GM21367 (cell line): ENCODE measurements at regions not wholly inside any gene's neighbourhood (a gene's known extent, or its start where the extent isn't known, plus 50 kb on each side); places are given as distances from the start of the nearest gene placed in this dataset.
A peak's percentile ranks its signal among the peaks of the same experiment; 100 is the strongest.
"Not testable (repeated sequence)": the region's sequence is repeated elsewhere in the genome, so short reads cannot be mapped to it uniquely, and the experiment has no call there.

Experiments used
- ATAC-seq: cut with Tn5 transposase; IDR thresholded peaks from one replicate; pipeline ENCODE4 v1.9.1; 2021; ENCODE audit not compliant: unreplicated experiment

DNA sequence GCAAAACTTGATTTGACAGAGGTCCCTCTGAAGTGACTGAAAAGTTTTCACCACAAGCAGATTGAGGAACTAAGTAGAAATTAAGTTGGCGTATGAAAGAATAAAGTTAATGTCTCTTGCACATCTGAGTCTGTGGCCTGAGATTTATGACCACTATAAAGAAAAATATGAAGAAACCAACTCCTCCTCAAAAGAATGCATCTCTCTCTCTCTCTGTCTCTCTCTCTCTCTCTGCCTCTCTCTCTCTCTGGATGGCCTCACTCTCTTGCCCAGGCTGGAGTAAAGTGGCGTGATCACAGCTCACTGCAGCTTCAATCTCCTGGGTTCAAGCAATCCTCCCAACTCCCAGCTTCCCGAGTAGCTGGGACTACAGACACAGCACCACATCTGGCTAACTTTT lies 55.2 kb downstream of the RPL22L1 start:
- ATAC-seq: no peak

DNA sequence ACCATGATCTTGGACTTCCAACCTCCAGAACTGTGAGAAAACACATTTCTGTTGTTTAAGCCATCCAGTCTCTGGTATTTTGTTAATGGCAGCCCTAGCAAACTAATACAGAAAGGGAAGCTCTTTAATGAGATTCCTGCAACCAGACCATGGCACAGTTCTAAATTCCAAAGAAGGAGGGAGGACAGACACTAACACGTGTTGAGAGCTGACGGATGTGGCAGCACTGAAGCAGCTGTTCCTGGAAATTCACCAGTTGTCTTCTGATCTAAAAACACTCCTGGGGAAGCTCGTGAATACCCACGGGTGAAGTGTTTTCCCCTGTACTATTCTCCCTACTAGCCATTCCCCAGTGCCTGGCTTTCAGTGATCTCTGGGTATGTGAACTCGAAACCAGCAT lies 56.7 kb downstream of the RPL22L1 start:
- no peak for ATAC-seq

DNA sequence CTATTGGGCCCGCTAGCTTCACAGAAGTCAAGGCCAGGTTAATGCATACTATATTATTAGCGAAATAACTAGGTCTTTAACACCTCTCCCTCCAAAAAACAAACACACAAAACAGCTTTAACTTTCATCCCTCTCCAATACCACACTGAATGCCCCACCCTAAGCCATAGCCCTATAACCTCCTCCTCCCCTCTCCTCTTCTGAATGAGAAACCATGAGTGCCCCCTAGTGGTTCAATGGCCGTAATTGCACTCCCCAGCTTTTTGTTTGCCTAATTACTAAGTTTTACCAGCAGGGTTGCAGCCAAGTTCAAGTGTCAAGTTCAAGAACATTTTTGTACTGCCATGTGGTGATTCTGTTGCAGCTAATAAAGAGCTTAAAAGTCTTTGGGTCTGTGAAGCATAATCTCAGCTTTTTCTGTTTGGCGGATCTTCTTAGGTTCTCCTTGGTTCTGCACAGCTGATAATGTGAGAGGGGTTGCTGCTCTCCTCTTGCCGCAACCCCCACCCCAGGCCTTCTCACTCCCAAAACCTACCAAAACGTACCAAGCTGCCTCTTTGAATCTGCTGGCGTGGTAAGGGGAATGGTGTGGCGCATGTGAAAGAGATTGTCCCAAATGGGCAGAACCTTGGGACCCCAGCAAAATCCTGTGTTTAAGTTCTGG lies 57.9 kb downstream of the RPL22L1 start:
- ATAC-seq: peak; percentile 86

DNA sequence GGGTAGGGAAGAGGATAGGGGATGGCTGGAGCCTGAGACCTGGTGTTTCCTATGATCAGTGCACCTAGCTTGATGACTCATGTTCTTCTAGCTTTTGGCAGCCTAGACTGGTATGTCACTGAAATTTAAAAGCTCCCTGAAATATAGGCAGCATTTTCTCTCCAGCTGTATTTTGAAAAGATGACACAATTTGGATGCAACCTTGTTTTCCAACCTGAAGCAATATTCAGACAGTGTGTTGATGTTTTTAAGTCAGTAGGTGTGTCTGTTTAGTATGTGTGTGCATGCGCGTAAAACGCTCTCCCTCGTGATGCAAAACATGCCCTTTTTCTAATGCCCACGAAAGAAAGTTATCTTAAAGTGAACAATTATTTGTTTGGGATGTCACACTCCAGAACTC lies 58.5 kb downstream of the RPL22L1 start:
- no peak for ATAC-seq

DNA sequence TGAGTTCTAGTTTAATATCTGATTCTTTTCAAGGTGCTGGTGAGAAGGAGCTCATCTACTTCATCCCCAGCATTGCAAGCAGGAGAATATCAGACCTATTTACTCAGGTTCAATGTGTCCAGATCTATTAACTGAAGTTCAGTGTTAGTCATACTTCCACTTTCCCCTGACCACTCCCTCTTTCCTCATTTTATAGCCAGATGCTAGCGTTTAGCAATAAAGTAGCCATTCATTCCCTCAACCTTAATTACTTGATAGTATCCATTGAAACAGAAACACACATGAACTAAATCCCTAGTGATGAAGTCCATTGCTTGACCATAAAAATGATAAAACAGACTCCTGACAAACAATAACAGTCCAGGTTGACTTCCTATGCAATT lies 60.0 kb downstream of the RPL22L1 start:
- ATAC-seq: no peak

DNA sequence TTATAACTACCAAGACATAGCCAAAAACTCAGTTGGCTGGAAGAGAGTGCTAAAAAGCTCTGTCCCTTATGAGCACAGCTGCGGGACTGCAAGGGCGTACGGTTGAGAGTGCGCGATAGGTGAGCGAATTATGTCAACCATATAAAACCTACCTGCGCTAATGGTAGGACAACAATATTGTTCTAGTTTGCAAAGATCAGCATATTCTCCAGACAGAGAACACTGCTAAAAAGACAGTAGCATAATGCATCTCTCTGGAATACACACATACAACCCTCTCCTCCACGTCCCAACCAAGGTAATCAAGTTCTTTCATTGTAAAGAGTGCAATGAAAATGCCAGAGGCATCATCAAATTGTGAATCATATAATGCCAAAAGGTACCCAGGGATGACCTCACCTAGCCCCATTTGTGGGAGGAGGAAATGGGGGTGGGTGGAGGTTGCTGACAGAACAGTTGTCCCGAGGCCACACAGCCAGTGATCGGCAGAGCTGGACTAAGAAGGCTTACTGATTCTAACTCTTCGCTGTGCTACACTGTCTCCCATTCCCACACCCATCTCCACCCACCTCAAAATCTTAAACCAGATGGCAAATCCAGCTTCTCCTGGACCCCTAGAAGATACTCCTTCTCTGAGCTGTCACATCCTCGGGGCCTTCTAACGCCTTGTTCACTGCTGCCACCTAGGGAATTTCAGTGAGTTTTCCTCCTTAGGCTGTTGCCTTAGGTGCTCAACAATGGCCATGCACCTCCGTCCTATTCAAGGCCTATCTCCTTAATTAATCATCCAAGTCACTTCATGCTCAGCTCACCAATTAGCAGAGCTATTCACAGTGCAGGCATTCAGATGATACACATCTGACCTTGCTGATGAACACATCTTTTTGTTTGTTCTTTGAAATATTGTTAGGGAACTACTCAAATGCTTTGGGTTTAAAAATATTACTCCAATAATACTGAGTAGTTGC lies 60.7 kb downstream of the RPL22L1 start:
- no peak for ATAC-seq

DNA sequence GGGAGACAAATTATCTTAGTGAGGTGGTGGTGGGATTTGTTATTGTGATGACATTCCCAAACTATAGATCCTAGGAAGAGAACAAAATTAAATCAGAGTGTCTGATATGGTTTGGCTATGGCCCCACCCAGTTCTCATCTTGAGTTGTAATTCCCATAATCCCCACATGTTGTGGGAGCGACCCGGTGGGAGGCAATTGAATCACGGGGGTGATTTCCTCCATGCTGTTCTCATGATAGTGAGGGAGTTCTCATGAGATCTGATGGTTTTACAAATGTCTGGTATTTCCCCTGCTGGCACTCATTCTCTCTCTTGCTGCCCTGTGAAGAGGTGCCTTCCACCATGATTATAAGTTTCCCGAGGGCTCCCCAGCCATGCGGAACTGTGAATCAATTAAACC lies 62.0 kb downstream of the RPL22L1 start:
- ATAC-seq: no peak

DNA sequence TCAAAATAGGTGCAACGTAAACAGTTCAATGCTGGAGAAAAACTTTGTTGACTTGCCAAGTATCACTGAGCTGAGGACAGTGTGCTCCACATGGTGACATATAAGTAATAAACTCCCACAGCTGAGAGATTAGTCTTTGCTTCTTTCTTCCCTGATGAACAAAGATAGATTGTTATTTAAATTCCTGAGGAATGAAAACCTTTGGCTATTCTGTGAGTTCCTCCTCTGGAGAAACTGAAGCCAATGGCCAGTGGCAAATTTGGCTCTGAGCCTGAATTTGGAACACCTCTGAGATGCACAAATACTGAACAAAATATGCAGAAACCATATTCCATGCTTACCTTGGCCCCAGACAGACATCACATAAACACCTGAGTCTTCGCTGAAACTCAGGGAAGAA lies 63.3 kb downstream of the RPL22L1 start:
- no peak for ATAC-seq

DNA sequence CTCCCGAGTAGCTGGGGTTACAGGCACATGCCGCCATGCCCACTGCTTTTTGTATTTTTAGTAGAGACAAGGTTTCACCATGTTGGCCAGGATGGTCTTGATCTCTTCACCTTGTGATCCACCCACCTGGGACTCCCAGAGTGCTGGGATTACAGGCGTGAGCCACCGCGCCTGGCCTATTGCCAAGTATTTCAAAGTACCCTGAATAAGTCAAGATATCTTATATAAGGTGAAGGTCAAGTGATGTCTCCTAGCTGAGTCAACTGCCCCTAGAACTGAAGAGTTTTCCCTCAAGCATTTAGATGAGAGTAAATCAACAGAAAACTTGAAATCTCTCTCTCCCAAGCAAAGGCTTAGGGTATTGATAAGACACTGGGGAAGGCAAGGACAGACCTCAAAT lies 63.9 kb downstream of the RPL22L1 start:
- no peak for ATAC-seq

DNA sequence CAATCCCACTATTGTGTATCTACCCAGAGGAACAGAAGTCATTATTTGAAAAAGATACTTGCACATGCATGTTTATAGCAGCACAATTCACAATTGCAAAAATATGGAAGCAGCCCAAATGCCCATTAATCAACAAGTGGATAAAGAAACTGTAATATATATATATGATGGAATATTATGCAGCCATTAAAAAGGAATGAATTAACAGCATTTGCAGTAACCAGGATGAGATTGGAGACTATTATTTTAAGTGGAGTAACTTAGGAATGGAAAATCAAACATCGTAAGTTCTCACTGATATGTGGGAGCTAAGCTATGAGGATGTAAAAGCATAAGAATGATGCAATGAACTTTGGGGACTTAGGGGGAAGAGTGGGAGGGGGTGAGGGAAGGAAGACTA lies 64.7 kb downstream of the RPL22L1 start:
- not testable (repeated sequence) for ATAC-seq

DNA sequence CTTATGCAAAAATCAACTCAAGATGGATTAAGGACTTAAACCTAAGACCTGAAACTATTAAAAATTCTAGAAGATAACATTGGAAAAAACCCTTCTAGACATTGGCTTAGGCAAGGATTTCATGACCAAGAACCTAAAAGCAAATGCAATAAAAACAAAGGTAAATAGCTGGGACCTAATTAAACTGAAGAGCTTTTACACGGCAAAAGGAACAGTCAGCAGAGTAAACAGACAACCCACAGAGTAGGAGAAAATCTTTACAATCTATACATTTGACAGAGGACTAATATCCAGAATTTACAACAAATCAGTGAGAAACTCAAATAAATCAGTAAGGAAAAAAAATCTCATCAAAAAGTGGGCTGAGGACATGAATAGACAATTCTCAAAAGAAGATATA lies 65.4 kb downstream of the RPL22L1 start:
- ATAC-seq: not testable (repeated sequence)

DNA sequence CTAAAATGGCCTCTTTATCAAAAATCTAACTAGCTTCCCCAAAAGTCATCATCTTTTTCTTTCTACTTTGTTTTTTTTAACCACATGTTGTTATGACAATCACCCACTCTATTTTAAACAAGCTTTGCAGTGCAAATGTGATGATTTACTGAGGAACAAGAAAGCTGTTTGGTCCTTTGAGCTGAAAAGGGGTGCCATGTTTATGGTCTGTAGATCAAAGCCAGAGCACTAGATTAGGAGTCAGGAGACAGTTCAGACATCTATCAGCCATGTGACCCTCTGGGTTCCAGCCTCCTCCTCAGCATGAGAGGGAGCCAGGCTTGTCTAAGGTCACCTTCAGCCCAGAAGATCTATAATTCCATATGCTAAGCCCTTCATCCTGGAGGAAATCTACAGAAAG lies 65.9 kb downstream of the RPL22L1 start:
- no peak for ATAC-seq

DNA sequence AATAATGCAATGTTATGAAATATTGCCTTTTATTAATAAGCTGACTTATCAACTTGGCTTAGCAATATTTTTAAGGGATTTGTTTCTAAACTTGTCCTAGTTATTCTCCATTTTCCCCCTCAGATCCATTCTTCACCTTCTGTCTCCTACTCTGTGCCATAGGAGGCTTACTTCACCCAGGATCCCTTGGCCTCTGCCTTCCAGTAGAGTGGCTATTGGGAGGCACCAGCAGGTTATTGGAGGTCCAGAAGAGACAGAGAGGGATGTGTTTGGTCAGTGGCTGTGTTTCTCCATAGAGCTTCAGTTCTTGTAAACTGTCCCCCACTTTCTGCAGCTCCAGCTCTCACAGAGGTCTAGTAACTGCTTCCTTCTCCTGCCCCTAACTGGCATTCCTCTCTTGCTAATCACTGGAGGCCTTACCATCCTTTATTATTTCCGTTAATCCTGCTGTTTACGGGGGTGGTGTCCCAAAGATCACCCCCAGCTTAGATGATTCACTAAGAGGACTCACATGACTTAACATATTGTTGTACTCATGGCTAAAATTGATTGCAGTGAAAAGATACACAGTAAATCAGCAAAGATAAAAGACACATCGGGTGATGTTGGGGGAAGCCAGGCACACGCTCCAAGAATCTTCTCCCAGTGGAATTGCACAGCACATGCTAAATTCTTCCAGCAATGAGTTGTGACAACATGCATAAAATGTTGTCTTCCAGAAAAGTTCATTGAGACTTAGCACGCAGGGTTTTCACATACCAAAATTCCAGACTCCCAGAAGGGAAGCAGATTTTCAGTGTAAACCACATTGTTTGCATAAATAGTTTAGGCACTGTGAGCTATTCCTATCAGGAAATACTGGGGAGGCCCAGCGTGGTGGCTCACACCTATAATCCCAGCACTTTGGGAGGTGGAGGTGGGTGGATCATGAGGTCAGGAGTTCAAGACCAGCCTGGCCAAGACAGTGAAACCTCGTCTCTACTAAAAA lies 67.5 kb downstream of the RPL22L1 start:
- ATAC-seq: no peak

DNA sequence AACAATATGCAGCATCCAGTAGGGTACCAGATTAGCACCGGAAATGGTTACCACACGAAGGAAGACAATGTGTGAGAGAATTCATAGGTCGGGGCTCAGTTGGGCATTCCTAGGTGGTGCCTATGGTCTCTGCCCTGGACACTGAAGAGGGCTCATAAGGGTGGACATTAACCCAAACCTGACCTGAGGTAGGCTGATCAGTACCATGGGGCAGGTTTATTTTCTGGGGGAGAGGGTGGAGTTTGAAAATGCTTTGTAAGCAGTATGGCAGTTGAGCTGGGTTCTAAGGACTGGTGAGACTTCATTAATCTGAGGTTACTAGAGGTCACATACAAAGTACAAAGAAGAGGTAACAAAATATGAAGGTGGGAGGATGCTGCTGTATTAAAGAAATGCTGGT lies 68.4 kb downstream of the RPL22L1 start:
- ATAC-seq: no peak

DNA sequence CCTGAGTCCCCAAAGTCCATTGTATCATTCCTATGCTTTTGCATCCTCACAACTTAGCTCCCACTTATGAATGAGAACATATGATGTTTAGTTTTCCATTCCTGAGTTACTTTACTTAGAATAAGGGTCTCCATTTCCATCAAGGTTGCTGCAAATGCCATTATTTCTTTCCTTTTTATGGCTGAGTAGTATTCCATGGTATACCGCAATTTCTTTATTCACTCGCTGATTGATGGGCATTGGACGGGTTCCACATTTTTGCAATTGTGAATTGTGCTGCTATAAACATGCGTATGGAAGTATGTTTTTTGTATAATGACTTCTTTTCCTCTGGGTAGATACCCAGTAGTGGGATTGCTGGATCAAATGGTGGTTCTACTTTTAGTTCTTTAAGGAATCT lies 69.7 kb downstream of the RPL22L1 start:
- ATAC-seq: not testable (repeated sequence)

DNA sequence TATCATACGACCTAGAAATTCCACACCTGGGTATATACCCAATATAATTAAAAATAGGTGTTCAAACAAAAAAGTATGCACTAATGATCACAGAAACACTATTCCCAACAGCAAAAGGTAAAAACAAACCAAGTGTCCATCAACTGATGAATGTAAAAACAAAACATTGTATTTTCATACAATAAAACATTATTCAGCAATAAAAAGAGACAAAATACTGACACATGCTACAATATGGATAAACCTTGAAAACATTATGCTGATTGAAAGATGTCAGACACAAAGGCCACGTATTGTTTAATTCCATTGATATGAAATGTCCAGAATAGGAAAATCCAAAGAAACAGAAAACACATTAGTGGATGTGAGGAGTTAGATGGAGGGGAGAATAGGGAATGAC lies 71.0 kb downstream of the RPL22L1 start:
- ATAC-seq: no peak

DNA sequence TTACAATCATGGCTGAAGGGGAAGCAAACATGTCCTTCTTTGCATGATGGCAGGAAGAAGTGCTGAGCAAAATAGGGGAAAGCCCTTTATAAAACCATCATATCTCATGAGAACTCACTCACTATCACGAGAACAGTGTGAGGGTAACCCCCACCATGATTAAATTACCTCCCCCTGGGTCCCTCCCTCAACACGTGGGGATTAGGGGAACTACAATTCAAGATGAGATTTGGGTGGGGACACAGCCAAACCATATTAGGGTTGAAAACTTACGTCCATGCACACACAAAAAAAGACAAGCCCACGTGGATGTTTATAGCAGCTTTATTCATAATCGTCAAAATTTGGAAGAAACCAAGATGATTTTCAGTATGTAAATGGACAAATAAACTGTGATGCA lies 72.3 kb downstream of the RPL22L1 start:
- no peak for ATAC-seq

DNA sequence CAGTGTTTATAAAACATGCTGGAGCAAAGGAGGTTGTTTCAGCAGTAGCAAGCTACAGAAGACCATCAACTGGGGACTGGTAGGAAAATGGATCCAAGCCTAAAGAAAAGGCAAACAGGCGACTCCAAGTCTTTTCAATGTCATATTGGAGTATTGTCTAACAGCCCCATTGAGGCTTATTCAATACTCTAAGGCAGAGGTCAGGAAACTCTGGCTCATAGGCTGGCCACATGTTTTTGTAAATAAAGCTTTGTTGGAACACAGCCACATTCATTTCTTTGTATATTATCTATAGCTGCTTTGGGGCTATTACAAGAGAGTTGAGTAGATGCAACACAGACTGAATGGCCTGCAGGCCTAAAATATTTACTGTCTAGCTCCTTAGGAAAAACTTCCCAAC lies 77.5 kb downstream of the RPL22L1 start:
- no peak for ATAC-seq

DNA sequence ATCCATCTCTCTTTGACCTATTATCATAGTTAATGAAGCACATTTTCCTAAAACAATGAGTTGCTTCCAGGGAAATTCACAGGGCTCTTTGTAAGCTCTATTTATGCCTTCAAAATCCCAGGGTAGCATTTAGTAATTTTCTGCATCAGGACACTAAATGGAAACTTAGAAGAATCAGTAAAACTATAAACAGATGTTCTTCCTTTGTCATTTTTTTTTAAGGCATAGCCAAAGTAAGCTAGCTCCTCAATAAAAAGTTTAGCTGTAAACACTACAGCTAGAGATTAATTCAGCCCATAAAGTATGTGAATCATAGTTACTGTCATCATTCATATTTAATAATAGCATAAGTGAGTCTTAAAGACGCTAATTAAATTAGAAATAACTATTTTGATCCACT lies 79.3 kb downstream of the RPL22L1 start:
- no peak for ATAC-seq

DNA sequence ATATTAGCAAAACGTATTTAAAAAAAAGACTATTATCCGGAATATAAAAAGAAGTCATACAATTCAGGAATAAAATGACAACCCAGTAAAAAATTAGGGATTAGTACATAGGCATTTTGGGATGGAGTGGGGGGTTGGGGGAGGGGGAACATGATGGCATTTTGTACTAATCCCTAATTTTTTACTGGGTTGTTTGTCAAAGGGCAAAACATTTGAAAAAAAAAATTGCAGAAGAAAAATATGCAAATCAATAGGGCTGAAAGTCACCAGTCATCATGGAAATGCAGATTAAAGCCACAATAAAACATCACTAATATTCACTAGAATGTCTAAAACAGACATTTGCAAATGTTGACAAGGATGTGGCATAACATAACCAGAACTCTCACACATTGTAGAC lies 82.5 kb downstream of the RPL22L1 start:
- ATAC-seq: no peak

DNA sequence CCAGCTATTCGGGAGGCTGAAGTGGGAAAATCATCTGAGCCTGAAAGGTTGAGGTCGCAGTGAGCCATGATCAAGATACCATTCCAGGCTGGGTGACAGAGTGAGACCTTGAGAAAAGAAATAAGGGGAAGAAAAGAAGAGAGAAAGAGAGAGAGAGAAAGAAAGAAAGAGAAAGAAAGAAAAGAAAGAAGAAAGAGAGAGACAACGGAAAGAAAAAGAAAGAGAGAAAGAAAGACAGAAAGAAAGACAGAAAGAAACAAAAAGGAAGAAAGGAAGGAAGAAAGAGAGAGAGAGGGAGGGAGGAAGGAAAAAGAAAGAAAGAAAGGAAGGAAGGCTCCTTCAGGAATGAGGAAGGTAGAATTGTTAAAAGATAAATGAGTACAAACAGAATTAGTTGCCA lies 84.5 kb downstream of the RPL22L1 start:
- ATAC-seq: no peak
